AG04450 (cell line): ENCODE measurements at regions not wholly inside any gene's neighbourhood (a gene's known extent, or its start where the extent isn't known, plus 50 kb on each side); places are given as distances from the start of the nearest gene placed in this dataset.

Experiments used
- CTCF ChIA-PET: fragments of 300-600, 350-600 bp; formaldehyde crosslinking; extraction: SDS; loops from one replicate; lab custom pipeline; 2022; ENCODE audit warnings: antibody characterized with exemption, inconsistent platforms; lab: Charles Lee
- POLR2A ChIA-PET: fragments of 350-600 bp; formaldehyde crosslinking; extraction: SDS; loops from one replicate; lab custom pipeline; 2021; ENCODE audit warnings: antibody characterized with exemption, inconsistent platforms; lab: Yijun Ruan, JAX
- DNase-seq: peaks from one replicate; pipeline ENCODE4 v3.0.0-alpha.2; 2011; ENCODE audit warnings: low read depth, low spot score
- H3K27ac ChIP-seq: one replicate; pipeline ENCODE4 v1.5.1; 2012; ENCODE audit warnings: low read depth, low read length, control low read depth
- H3K27me3 ChIP-seq: one replicate; pipeline ENCODE4 v1.6.0; 2012; ENCODE audit warnings: low read length; ENCODE audit not compliant: control insufficient read depth, insufficient read depth
- H3K4me3 ChIP-seq: 2 replicates; pipeline ENCODE4 v1.5.1; 2011; ENCODE audit warnings: mild to moderate bottlenecking, low read depth, low read length, control low read depth
- H3K9me3 ChIP-seq: 2 replicates; pipeline ENCODE4 v1.5.1; 2012; ENCODE audit warnings: low read length; ENCODE audit not compliant: control insufficient read depth, insufficient read depth
- TF ChIP-seq, protein P1 (sequence below): IDR thresholded peaks from 2 replicates; pipeline ENCODE4 v1.5.1; 2011; ENCODE audit warnings: low read depth, low read length, control low read depth, inconsistent platforms

DNA sequence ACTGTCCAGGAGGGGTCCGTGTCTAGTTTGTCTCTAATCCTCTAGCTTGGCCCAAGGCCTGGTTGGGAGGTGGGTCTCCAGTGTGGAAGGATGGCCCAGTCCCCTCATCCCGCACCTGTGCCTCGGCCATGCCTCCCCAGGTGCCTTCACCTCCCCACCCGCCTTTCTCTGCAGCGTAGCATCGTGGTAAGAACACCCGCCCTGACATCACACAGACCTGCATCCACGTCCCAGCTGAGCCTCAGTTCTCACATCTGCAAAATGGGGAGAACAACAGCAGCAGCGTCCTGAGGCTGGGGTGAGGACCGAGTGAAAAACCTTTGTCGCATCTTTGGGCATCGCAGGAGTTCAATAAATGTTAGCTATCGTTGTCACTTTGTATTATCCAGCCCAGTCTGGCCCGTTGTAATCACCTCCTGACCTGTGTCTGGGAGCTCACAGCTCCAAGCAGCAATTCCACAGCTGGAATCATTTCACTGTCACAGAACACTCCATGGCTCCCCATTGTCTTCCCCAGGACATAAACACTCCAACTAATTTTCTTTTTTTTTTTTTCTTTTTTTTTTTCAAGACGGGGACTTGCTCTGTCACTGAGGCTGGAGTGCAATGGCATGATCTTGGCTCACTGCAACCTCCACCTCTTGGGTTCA, 181.2 kb upstream of the IER5L start:
- Histone ChIP-seq H3K27ac (peak overlapping the region; percentile 2), H3K27me3 (no peaks in the 10 kb centered on the region), H3K9me3 (peaks cover 16% of the 10 kb centered on the region), H3K4me3 (no peak overlapping the region)
- CTCF ChIA-PET = no interaction called here
- no peak for DNase-seq
- TF ChIP-seq, protein P1, sequence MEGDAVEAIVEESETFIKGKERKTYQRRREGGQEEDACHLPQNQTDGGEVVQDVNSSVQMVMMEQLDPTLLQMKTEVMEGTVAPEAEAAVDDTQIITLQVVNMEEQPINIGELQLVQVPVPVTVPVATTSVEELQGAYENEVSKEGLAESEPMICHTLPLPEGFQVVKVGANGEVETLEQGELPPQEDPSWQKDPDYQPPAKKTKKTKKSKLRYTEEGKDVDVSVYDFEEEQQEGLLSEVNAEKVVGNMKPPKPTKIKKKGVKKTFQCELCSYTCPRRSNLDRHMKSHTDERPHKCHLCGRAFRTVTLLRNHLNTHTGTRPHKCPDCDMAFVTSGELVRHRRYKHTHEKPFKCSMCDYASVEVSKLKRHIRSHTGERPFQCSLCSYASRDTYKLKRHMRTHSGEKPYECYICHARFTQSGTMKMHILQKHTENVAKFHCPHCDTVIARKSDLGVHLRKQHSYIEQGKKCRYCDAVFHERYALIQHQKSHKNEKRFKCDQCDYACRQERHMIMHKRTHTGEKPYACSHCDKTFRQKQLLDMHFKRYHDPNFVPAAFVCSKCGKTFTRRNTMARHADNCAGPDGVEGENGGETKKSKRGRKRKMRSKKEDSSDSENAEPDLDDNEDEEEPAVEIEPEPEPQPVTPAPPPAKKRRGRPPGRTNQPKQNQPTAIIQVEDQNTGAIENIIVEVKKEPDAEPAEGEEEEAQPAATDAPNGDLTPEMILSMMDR = no peak
- POLR2A ChIA-PET = no interaction called here

DNA sequence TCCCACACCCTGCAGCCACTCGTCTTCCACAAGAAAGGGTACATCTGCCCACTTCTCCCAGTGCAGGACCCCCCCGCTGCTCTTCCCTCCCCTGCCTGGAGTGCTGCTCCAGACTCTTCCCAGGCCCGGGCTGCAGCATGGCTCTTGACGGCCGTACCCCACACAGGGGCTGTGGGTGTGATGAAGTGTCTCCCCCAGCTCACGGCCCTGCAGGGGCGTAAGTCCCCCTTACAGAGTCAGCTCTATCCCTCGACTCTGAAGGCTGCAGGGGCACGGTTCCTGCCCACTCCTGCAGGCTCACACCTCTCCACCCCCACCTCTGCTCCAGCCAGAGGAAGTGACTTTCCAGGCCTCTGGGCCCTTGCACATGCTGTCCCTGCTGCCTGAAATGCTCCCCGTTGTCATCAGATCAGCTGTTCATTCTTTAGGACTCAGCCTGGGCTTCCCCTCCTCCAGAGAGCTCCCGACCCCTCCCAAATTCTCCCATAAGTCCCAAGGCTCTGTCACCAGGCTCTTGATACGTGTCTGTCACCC, 180.6 kb upstream of the IER5L start:
- Histone ChIP-seq H3K27ac (peak overlapping the region; percentile 2), H3K9me3 (peaks cover 16% of the 10 kb centered on the region), H3K27me3 (no peaks in the 10 kb centered on the region), H3K4me3 (no peak overlapping the region)
- CTCF ChIA-PET = no interaction called here
- DNase-seq = no peak
- POLR2A ChIA-PET = no interaction called here
- TF ChIP-seq, protein P1 = no peak

DNA sequence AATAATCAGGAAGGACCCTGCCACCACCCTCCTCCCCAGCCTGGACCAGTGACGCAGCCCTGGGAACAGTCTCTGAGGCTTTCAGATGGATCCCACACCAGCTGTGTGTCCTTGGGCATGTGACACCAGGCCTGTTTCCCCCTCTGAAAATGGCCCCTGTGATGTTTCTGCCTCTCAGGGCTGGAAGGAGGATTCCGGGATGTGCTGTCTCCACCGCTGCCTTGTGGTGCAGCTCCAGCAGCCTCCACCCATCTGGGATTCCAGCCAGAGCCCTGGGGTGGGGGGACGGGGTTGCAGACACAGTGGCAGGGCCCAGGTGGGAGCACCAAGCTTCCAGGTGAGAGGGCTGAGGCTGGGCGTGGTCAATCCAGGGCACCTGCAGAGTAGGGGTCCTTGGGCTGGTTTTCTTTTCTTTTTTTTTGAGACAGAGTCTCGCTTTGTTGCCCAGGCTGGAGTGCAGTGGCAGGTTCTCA, 179.7 kb upstream of the IER5L start:
- ChIA-PET CTCF (no interaction called here), POLR2A (no interaction called here)
- Histone ChIP-seq H3K9me3 (peaks cover 16% of the 10 kb centered on the region), H3K4me3 (no peak overlapping the region), H3K27ac (no peak overlapping the region), H3K27me3 (no peaks in the 10 kb centered on the region)
- TF ChIP-seq, protein P1 = no peak
- DNase-seq = no peak

DNA sequence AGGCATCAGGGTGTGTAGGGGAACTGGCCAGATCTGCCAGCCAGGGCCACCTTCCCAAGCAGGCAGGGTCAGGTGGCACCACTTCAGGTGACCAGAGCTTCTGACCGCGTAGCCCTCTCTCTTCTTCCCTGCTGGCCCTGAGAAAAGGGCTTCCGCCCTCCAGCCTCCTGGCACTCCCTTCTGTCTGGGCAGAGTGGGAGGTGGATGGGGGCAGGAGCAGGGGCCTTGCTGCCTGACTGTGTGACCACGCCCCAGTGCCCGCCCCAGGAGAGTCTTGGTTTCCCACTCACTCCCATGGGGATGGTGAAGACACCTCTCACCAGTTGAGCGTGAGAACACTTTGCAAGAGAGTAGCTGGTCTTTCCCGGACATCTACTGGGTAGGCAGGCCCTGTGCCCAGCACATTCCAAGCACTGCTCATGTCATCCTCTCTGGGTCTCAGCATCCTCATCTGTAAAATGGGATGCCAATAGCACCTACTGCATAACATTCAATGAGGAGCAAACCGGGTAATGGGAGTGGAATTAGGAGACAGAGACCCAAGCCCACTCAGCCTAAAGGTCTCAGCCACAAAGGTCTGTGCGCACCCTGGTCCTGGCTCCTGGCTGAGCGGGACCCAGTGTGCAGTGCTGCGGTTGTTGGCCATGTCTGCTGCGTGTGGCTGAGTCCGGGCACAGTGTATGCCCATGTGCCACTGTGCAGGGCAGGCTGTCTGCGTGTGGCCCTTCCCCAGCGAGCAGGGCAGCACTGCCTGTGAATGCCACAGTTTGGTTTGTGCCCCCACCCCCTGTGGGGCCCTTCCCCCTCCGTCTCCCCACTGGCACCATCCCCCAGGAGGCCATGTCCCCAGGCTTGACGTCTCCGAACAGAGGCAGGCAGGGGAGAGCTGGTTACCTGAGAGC, 179.1 kb upstream of the IER5L start:
- POLR2A ChIA-PET = no interaction called here
- CTCF ChIA-PET = no interaction called here
- DNase-seq = no peak
- Histone ChIP-seq H3K27ac (no peak overlapping the region), H3K9me3 (peaks cover 16% of the 10 kb centered on the region), H3K27me3 (no peaks in the 10 kb centered on the region), H3K4me3 (no peak overlapping the region)
- TF ChIP-seq, protein P1 = no peak

DNA sequence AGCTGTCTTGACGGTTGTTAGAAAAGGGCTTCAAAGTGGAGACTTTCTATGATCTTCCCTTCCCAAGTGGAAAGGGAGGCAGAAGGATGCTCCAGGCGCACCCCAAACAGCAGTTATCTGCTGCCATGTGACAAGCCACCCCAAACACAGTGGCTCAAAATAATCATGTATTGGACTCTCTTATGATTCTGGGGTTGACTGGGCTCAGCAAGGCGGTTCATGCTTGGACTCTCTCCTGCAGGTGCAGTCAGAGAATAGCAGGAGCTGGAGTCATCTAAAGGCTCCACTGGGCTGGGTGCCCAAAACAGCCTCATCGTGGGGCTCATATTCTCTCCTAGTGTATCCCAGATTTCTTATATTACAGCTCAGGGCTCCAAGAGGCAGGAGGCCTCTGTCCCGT, 177.6 kb upstream of the IER5L start:
- POLR2A ChIA-PET = no interaction called here
- Histone ChIP-seq H3K27me3 (no peaks in the 10 kb centered on the region), H3K9me3 (peaks cover 16% of the 10 kb centered on the region), H3K4me3 (no peak overlapping the region), H3K27ac (no peak overlapping the region)
- TF ChIP-seq, protein P1 = no peak
- CTCF ChIA-PET = no interaction called here
- DNase-seq = no peak
